GM18511 (cell line): ENCODE measurements at regions not wholly inside any gene's neighbourhood (a gene's known extent, or its start where the extent isn't known, plus 50 kb on each side); places are given as distances from the start of the nearest gene placed in this dataset.
"Not testable (repeated sequence)": the region's sequence is repeated elsewhere in the genome, so short reads cannot be mapped to it uniquely, and the experiment has no call there.

Source experiments
- ATAC-seq: cut with Tn5 transposase; IDR thresholded peaks from one replicate; pipeline ENCODE4 v1.9.1; 2021; ENCODE audit warnings: mild to moderate bottlenecking, moderate library complexity; ENCODE audit not compliant: unreplicated experiment

DNA sequence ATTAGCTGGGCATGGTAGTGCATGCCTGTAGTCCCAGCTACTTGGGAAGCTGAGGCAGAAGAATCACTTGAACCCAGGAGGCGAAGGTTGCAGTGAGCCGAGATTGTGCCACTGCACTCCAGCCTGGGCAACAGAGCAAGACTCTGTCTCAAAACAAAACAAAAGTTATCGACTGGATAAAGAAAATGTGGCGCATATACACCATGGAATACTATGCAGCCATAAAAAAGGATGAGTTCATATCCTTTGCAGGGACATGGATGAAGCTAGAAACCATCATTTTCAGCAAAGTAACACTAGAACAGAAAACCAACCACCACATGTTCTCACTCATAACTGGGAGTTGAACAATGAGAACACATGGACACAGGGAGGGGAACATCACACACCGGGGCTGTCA, 50.3 kb upstream of the USP9X start:
- ATAC-seq, result not testable (repeated sequence)
